ENCODE measurements at regions not wholly inside any gene's neighbourhood (a gene's known extent, or its start where the extent isn't known, plus 50 kb on each side); places are given as distances from the start of the nearest gene placed in this dataset.

DNA sequence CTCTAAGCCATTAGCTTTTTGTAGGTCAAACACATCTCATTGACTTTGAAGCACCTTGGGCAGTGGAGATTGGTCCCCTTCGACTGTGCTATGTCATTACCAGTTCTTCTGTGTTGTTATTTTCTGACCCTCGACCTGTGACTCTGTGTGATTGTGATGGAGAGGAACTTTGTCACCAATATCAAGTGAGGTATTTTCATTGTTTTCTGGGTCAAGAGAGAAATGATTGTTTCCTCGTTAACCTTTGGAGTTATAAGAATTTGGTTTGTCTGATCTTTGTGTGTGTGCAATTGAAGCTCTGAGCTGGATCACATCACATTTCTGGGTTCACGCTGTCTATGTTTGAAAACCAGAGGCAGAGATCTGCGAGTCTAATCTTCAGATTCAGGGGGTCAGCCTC lies 432.2 kb upstream of the KLF6 start:
- no peak for DNase-seq

DNA sequence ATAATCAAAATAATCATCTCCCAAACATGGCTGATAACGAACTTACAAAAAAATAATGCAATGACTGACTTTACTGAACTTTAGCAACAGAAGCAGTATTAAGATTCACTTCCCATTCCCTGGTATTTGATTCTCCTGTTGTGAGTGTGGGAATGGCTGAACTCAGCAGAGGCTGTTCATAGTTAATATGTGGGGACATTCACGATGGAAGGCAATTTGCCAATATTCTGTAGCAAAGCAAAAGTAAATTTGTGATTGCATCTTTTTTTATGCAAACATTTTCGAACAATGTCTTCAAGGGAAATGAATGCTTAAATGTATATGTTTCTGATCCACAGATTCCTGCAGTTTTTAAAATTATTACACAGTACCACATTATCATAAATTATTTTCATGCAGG lies 431.7 kb upstream of the KLF6 start:
- DNase-seq: no peak

DNA sequence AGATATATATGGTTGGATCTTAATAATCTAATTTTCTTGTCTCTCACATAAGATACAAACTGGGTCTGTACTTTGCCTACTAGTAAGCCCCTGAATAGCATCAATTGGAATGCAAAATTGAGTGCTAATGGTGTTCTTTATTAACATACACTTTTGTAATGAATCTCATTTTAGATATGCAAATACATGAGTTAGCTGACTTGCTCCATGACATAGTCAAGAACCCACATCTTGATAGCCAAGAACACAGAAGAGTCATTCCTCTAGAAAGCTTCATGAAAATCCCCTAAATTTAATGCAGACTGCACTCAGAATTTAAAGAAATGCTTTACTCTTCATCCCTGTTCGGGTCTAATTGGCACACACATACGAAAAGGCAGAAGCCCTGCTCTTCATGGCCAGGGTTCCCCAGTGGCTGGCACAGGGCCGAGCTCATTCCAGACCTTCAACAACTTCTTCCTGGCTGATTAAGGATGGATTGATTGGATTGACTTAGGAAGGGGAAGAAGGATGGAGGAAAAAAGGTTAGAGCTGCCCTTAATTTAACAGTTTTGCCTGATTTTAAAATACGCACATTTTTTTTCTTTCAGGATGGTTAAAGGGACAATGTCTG lies 431.1 kb upstream of the KLF6 start:
- DNase-seq: no peak

DNA sequence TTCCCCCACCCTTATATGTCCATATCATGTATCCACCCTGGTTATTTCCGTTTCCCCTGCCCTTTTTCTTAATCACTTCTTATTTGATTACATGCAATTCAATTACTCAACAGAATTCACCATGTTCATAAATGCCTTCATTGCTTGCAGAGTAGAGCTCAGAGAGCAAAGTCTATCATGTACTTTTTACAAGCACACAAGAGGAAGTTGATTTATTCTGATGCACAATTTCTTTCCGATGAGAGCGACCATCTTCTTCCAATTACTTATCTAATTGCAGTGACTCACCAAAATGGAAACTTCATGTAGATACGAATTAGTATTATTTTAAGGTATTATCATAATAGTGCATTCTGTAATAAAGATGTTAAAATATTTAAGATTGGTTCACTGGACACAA lies 430.5 kb upstream of the KLF6 start:
- DNase-seq: no peak

- DNase-seq: no peak
These were observed 429.9 kb upstream of the KLF6 start for GRCh38 chr10:4214908-4215307.

DNA sequence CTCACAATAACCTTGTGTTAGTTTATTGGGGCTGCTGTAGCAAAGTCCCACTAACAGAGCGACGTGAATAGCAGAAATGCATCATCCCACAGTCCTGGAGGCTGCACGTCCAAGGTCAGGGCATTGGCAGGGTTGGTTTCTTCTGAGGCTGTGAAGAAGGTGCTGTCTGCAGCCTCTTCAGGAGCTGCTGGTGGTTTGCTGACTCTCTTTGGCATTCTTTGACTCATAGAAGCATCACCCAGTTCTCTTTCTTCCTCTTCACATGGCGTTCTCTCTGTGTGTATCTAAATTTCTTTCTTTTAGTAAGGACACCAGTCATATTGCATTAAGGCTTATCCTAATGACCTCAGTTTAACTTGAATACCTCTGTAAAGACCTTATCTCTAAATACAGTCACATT lies 428.4 kb upstream of the KLF6 start:
- DNase-seq: no peak

- no peak for DNase-seq
These were observed 427.2 kb upstream of the KLF6 start for GRCh38 chr10:4212111-4212630.

- DNase-seq: no peak
These were observed 423.5 kb upstream of the KLF6 start for GRCh38 chr10:4208499-4208898.

DNA sequence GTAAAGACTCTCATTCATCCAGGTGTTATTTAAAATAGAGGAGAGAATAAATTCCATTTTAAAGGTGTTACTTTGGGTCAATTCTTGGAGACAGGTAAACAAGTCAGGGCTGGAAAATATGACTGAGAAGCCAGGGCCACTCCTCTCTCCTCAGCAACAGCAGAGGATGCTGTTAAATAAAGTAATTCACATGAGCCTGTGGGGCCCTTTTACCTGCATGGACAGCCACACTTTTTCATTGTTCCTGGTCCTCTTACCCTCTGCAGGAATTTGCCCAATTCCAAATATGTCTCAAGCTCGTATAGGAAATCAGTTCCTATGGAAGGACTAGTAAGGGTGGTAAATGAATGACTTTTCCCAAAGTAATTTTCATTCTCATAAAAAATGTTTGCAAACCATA lies 420.1 kb upstream of the KLF6 start:
- DNase-seq: no peak

GRCh38 chr10:4202938-4203337 lies 417.9 kb upstream of the KLF6 start:
- no peak for DNase-seq

GRCh38 chr10:4201866-4202825 lies 417.1 kb upstream of the KLF6 start:
- DNase-seq: no peak

GRCh38 chr10:4199196-4199595 lies 414.2 kb upstream of the KLF6 start:
- no peak for DNase-seq

DNA sequence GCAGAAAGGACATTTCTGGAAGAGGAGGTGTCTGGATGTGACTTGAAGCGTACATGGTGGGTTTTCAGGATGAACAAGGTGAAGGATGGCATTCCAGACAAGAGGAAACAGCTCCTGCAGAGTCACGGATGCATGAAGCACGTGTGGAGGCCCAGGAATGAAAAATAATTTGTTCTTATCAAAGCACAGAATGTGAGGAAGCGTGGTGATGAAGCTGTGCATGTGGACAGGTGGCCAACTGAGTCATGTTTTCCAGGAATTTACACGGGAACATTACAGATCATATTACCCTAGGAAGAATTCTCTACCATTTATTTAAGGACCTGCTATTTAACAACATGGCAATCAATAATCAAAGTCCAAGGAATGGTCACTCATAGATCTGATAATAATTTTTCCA lies 413.2 kb upstream of the KLF6 start:
- no peak for DNase-seq

- no peak for DNase-seq
These were observed 412.7 kb upstream of the KLF6 start for GRCh38 chr10:4197676-4198075.

- no peak for DNase-seq
These were observed 411.9 kb upstream of the KLF6 start for GRCh38 chr10:4196771-4197390.

GRCh38 chr10:4196183-4196582 lies 411.2 kb upstream of the KLF6 start:
- DNase-seq: no peak

DNA sequence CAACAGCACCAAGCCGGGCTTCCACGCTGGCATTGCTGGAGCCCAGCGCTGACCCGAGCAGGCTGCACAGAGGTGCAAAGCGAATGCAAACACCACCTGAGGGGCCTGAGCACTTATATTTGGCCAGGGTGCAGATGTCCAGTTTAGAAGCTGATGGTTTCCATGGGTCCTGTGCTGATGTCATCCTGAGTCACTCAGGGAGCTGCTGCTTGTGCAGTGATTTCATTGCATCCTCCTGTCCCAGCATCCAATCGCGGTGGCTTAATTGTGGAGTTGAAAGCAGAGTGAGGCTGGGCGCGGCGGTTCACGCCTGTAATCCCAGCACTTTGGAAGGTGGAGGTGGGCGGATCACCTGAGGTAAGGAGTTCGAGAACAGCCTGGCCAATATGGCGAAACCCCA lies 410.2 kb upstream of the KLF6 start:
- DNase-seq: no peak

DNA sequence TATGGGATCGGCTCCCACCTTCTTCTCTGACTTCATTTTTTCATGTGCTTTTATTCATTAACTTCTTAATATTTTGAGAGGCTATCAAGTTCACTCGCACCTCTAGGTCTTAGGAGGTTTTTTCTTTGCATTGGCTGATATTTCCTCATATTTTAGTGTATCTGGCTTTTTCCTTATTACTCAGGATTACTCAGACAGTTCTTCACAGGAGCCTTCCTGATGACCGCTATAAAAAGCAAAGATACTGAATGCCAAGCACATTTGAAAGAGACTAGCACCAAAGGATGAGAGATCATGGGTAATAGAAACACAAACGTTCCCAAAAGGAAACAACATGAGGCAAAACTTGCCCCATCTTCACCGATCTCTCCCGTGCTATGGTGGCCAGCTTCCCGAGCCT lies 409.2 kb upstream of the KLF6 start:
- no peak for DNase-seq

DNA sequence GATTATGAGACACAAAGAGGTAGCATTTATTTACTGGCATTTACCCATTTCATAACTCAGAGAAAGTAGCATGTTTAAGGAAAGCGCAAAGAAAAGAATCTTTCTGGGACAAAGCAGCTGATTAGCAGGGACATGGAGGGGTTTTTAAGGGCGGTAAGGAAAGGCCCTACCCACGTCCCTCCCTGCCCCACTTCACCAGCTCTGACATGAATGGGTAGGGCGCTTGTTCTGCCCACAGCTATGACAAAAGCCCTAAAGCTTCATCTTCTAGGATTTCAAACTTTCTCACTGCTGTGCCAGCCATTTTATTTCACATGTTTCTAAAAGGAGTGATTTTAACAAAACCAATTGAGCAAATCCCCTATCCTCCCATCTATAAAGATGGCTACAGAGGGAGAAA lies 406.9 kb upstream of the KLF6 start:
- DNase-seq: no peak

DNA sequence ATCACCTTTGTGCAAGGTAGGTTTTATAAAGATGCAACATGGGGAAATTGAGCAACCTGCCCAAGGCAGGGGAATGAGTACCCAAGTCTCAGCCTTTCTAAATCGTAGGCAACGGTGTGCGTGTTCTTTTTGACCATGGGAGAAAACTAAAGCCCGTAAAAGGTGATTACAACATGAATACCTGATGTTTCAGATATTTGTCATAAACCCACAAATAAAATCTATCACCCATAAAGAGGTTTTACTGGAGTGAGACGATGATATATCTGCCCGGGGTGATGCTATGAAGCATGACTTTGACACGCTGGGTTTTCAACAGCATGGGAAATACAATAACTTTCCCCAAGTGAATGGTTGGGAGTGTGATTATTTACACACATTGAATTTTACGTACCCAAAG lies 406.3 kb upstream of the KLF6 start:
- DNase-seq: no peak

- no peak for DNase-seq
These were observed 405.9 kb upstream of the KLF6 start for GRCh38 chr10:4190876-4191275.

- DNase-seq: no peak
These were observed 404.3 kb upstream of the KLF6 start for GRCh38 chr10:4189281-4189680.

DNA sequence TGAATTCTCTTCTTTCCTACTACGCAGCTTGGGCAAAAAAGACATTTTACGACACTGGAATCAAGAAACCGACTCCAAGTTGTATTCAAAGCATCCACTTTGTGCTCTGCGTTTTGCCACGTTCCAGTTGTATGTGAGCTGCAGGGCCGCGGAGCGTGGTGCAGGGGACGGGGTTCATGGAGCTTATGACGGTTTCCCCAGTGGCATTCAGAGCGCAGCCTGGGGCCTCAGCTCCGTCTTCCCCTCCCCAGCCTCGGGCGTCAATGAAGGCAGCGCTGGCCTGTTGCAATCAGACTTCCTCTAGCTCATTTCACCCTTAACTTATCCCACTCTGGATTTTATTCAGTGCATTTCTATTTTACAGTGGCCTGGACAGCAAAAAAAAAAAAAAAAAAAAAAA lies 403.4 kb upstream of the KLF6 start:
- DNase-seq: no peak
